ENCODE measurements at regions not wholly inside any gene's neighbourhood (a gene's known extent, or its start where the extent isn't known, plus 50 kb on each side); places are given as distances from the start of the nearest gene placed in this dataset.

GRCh38 chr2:7127156-7127555, 209.9 kb downstream of the RNF144A start:
- no peak overlapping the region for H3K4me3 ChIP-seq (ENCODE audit: low read length, poor library complexity, severe bottlenecking)
- H3K9ac ChIP-seq (ENCODE audit: low read depth, low read length, poor library complexity, severe bottlenecking): no peak overlapping the region
- H3K36me3 ChIP-seq (ENCODE audit: insufficient read depth, low read length): no peaks in the 10 kb centered on the region
- H4K20me1 ChIP-seq (ENCODE audit: insufficient read depth, low read length, poor library complexity, severe bottlenecking): no peaks in the 10 kb centered on the region
- H3K9me2 ChIP-seq (replicated peaks; ENCODE audit: low read depth, low read length): no peaks in the 10 kb centered on the region
- H3K4me2 ChIP-seq (ENCODE audit: low read depth, low read length, poor library complexity, severe bottlenecking): no peak overlapping the region
- no peaks in the 10 kb centered on the region for H3K4me1 ChIP-seq (ENCODE audit: insufficient read depth, low read length, poor library complexity, severe bottlenecking)
- no peaks in the 10 kb centered on the region for H3F3A ChIP-seq (ENCODE audit: low read depth)
- no peaks in the 10 kb centered on the region for H3K9me3 ChIP-seq (ENCODE audit: insufficient read depth, low read depth, low read length)
- no peaks in the 10 kb centered on the region for H3K79me2 ChIP-seq (ENCODE audit: insufficient read depth, low read length)
- no peaks in the 10 kb centered on the region for H3K27me3 ChIP-seq (ENCODE audit: insufficient read depth, low read length, poor library complexity, severe bottlenecking)
- TF ChIP-seq, protein P1, sequence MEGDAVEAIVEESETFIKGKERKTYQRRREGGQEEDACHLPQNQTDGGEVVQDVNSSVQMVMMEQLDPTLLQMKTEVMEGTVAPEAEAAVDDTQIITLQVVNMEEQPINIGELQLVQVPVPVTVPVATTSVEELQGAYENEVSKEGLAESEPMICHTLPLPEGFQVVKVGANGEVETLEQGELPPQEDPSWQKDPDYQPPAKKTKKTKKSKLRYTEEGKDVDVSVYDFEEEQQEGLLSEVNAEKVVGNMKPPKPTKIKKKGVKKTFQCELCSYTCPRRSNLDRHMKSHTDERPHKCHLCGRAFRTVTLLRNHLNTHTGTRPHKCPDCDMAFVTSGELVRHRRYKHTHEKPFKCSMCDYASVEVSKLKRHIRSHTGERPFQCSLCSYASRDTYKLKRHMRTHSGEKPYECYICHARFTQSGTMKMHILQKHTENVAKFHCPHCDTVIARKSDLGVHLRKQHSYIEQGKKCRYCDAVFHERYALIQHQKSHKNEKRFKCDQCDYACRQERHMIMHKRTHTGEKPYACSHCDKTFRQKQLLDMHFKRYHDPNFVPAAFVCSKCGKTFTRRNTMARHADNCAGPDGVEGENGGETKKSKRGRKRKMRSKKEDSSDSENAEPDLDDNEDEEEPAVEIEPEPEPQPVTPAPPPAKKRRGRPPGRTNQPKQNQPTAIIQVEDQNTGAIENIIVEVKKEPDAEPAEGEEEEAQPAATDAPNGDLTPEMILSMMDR (conservative IDR thresholded peaks at IDR 0.05; ENCODE audit: low read length): no peak
- TF ChIP-seq EZH2phosphoT487 (IDR thresholded peaks at IDR 0.05; ENCODE audit: borderline replicate concordance): no peak
- no peak overlapping the region for H2AFZ ChIP-seq (ENCODE audit: low read length)

DNA sequence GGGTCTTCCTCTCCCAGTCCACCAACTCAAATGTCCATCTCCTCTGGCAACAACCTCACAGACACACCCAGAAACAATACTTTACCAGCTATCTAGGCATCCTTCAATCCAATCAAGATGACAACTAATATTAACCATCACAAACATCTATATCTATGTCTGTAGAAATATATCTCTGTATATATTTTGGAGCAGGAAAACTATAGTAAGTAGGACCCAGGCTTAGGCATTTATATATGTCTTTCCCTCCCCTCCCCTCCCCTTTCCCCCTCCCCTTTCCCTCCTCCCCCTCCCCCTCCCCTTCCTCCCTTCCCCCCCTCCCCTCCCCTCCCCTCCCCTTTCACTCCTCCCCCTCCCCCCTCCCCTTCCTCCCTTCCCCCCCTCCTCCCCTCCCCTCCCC, 210.5 kb downstream of the RNF144A start:
- Histone ChIP-seq H3F3A (ENCODE audit: low read depth) (no peaks in the 10 kb centered on the region), H4K20me1 (ENCODE audit: insufficient read depth, low read length, poor library complexity, severe bottlenecking) (no peaks in the 10 kb centered on the region)

DNA sequence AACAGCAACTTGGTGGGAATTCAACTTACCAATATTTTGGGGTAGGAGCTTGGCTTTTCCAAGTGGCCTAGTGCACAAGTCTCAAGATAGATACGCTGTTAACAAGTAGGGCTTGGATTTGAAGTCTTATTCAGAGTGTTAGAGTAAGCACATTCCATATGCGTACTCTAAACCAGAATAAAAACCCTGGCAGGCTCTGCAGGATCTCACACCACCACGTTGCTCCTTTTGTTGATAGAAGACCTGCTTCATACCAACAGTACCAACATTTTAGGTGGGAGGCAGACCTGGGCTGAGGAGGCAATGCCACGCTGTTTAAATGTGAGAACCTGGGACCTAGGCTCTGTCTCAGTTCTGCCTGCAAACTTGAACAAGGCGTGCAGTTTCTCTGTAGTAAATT, 214.0 kb downstream of the RNF144A start:
- Histone ChIP-seq H3K4me3 (ENCODE audit: low read length, poor library complexity, severe bottlenecking) (no peak overlapping the region), H4K20me1 (ENCODE audit: insufficient read depth, low read length, poor library complexity, severe bottlenecking) (no peaks in the 10 kb centered on the region), H3K4me1 (ENCODE audit: insufficient read depth, low read length, poor library complexity, severe bottlenecking) (no peaks in the 10 kb centered on the region), H3K9ac (ENCODE audit: low read depth, low read length, poor library complexity, severe bottlenecking) (no peak overlapping the region), H3K9me2 (replicated peaks; ENCODE audit: low read depth, low read length) (no peaks in the 10 kb centered on the region), H3K36me3 (ENCODE audit: insufficient read depth, low read length) (no peaks in the 10 kb centered on the region), H2AFZ (ENCODE audit: low read length) (no peak overlapping the region), H3F3A (ENCODE audit: low read depth) (no peaks in the 10 kb centered on the region), H3K9me3 (ENCODE audit: insufficient read depth, low read depth, low read length) (no peaks in the 10 kb centered on the region), H3K79me2 (ENCODE audit: insufficient read depth, low read length) (no peaks in the 10 kb centered on the region), H3K4me2 (ENCODE audit: low read depth, low read length, poor library complexity, severe bottlenecking) (no peak overlapping the region), H3K27me3 (ENCODE audit: insufficient read depth, low read length, poor library complexity, severe bottlenecking) (no peaks in the 10 kb centered on the region)
- TF ChIP-seq EZH2phosphoT487 (IDR thresholded peaks at IDR 0.05; ENCODE audit: borderline replicate concordance): no peak
- TF ChIP-seq, protein P1 (conservative IDR thresholded peaks at IDR 0.05; ENCODE audit: low read length): no peak

More for the DNA sequence above, 210.5 kb downstream of the RNF144A start:
- Histone ChIP-seq H2AFZ (ENCODE audit: low read length) (no peak overlapping the region), H3K9ac (ENCODE audit: low read depth, low read length, poor library complexity, severe bottlenecking) (no peak overlapping the region), H3K4me3 (ENCODE audit: low read length, poor library complexity, severe bottlenecking) (no peak overlapping the region), H3K9me2 (replicated peaks; ENCODE audit: low read depth, low read length) (no peaks in the 10 kb centered on the region), H3K9me3 (ENCODE audit: insufficient read depth, low read depth, low read length) (no peaks in the 10 kb centered on the region), H3K4me1 (ENCODE audit: insufficient read depth, low read length, poor library complexity, severe bottlenecking) (no peaks in the 10 kb centered on the region), H3K36me3 (ENCODE audit: insufficient read depth, low read length) (no peaks in the 10 kb centered on the region), H3K27me3 (ENCODE audit: insufficient read depth, low read length, poor library complexity, severe bottlenecking) (no peaks in the 10 kb centered on the region), H3K79me2 (ENCODE audit: insufficient read depth, low read length) (no peaks in the 10 kb centered on the region), H3K4me2 (ENCODE audit: low read depth, low read length, poor library complexity, severe bottlenecking) (no peak overlapping the region)
- no peak for TF ChIP-seq EZH2phosphoT487 (IDR thresholded peaks at IDR 0.05; ENCODE audit: borderline replicate concordance)
- TF ChIP-seq, protein P1 (conservative IDR thresholded peaks at IDR 0.05; ENCODE audit: low read length): no peak

Data from Loucy (cell line).